Osteoblast (primary cell): ENCODE measurements at regions not wholly inside any gene's neighbourhood (a gene's known extent, or its start where the extent isn't known, plus 50 kb on each side); places are given as distances from the start of the nearest gene placed in this dataset.

Experiments used
- DNase-seq: peaks from one replicate; pipeline ENCODE4 v3.0.0; 2011; ENCODE audit warnings: low spot score, mixed read lengths; ENCODE audit not compliant: insufficient read length; ENCODE audit errors: missing footprints
- H2AFZ ChIP-seq: 2 replicates; pipeline ENCODE4 v1.6.0; 2011; ENCODE audit warnings: mild to moderate bottlenecking, low read length
- H3K27ac ChIP-seq: 2 replicates; pipeline ENCODE4 v1.5.1; 2011; ENCODE audit warnings: mild to moderate bottlenecking, low read depth, low read length, moderate library complexity
- H3K27me3 ChIP-seq: 2 replicates; pipeline ENCODE4 v1.6.0; 2012; ENCODE audit warnings: mild to moderate bottlenecking, control low read depth, inconsistent platforms, low read length, moderate library complexity; ENCODE audit not compliant: insufficient read depth
- H3K36me3 ChIP-seq: 2 replicates; pipeline ENCODE4 v1.5.1; 2011; ENCODE audit warnings: mild to moderate bottlenecking, low read length, control low read depth, moderate library complexity; ENCODE audit not compliant: insufficient read depth
- H3K4me1 ChIP-seq: 2 replicates; pipeline ENCODE4 v1.5.1; 2011; ENCODE audit warnings: mild to moderate bottlenecking, low read length, control low read depth, moderate library complexity; ENCODE audit not compliant: insufficient read depth
- H3K4me2 ChIP-seq: 2 replicates; pipeline ENCODE4 v1.6.0; 2011; ENCODE audit warnings: mild to moderate bottlenecking, low read length; ENCODE audit not compliant: insufficient read depth
- H3K4me3 ChIP-seq: fragments of 200-600 bp; sonication (generic); 3 replicates; pipeline ENCODE4 v1.5.1; 2012; ENCODE audit warnings: mild to moderate bottlenecking, low read length, inconsistent platforms; ENCODE audit not compliant: insufficient read depth
- H3K79me2 ChIP-seq: 2 replicates; pipeline ENCODE4 v1.6.0; 2012; ENCODE audit warnings: mild to moderate bottlenecking, low read length, control low read depth, inconsistent platforms; ENCODE audit not compliant: insufficient read depth
- H3K9me3 ChIP-seq: 2 replicates; pipeline ENCODE4 v1.5.1; 2011; ENCODE audit warnings: low read depth, low read length, control low read depth
- H4K20me1 ChIP-seq: 2 replicates; pipeline ENCODE4 v1.6.0; 2012; ENCODE audit warnings: mild to moderate bottlenecking, low read length, control low read depth; ENCODE audit not compliant: insufficient read depth
- CTCF ChIP-seq: IDR thresholded peaks from 2 replicates; pipeline ENCODE4 v1.5.1; 2011; ENCODE audit warnings: mild to moderate bottlenecking, low read depth, low read length, moderate library complexity; ENCODE audit errors: extremely low read depth

- Histone ChIP-seq H3K27ac (no peak overlapping the region), H3K4me1 (no peaks in the 10 kb centered on the region), H3K4me3 (no peak overlapping the region), H3K4me2 (no peak overlapping the region), H3K79me2 (no peaks in the 10 kb centered on the region), H3K36me3 (no peaks in the 10 kb centered on the region), H4K20me1 (no peaks in the 10 kb centered on the region), H3K9me3 (no peaks in the 10 kb centered on the region), H3K27me3 (peaks cover 14% of the 10 kb centered on the region), H2AFZ (no peak overlapping the region)
- TF ChIP-seq CTCF, result no peak
- DNase-seq, result no peak
Measured at GRCh38 chr7:133186060-133186459, 66.8 kb upstream of the EXOC4 start.

- no peaks in the 10 kb centered on the region for H3K79me2 ChIP-seq
- no peaks in the 10 kb centered on the region for H3K4me1 ChIP-seq
- H2AFZ ChIP-seq, result no peak overlapping the region
- peaks cover 10% of the 10 kb centered on the region for H3K27me3 ChIP-seq
- H3K36me3 ChIP-seq, result no peaks in the 10 kb centered on the region
- TF ChIP-seq CTCF, result no peak
- H3K27ac ChIP-seq, result no peak overlapping the region
- DNase-seq, result no peak
- H3K4me3 ChIP-seq, result no peak overlapping the region
- no peaks in the 10 kb centered on the region for H3K9me3 ChIP-seq
- H3K4me2 ChIP-seq, result no peak overlapping the region
- H4K20me1 ChIP-seq, result no peaks in the 10 kb centered on the region
Measured at GRCh38 chr7:133190172-133190528, 62.7 kb upstream of the EXOC4 start.

- Histone ChIP-seq H3K27ac (no peak overlapping the region), H3K4me3 (no peak overlapping the region), H3K4me1 (no peaks in the 10 kb centered on the region), H3K4me2 (no peak overlapping the region), H3K36me3 (no peaks in the 10 kb centered on the region), H2AFZ (no peak overlapping the region), H3K79me2 (no peaks in the 10 kb centered on the region), H3K9me3 (no peaks in the 10 kb centered on the region), H4K20me1 (no peaks in the 10 kb centered on the region), H3K27me3 (peaks cover 10% of the 10 kb centered on the region)
- no peak for DNase-seq
- TF ChIP-seq CTCF, result no peak
Measured at GRCh38 chr7:133190650-133191049, 62.2 kb upstream of the EXOC4 start.

GRCh38 chr7:133191787-133192186 is 61.1 kb upstream of the EXOC4 start:
- no peak overlapping the region for H3K4me3 ChIP-seq
- H3K36me3 ChIP-seq, result no peaks in the 10 kb centered on the region
- no peaks in the 10 kb centered on the region for H3K9me3 ChIP-seq
- H3K4me1 ChIP-seq, result no peaks in the 10 kb centered on the region
- H3K27ac ChIP-seq, result no peak overlapping the region
- DNase-seq, result no peak
- H2AFZ ChIP-seq, result no peak overlapping the region
- no peak overlapping the region for H3K4me2 ChIP-seq
- no peak for TF ChIP-seq CTCF
- H3K27me3 ChIP-seq, result peaks cover 10% of the 10 kb centered on the region
- no peaks in the 10 kb centered on the region for H3K79me2 ChIP-seq
- H4K20me1 ChIP-seq, result no peaks in the 10 kb centered on the region
